ENCODE measurements at regions not wholly inside any gene's neighbourhood (a gene's known extent, or its start where the extent isn't known, plus 50 kb on each side); places are given as distances from the start of the nearest gene placed in this dataset.

- no peak for TF ChIP-seq CTCF (IDR thresholded peaks at IDR 0.05)
- no peak for TF ChIP-seq EP300 (IDR thresholded peaks at IDR 0.05)
- TF ChIP-seq POLR2A (IDR thresholded peaks at IDR 0.05; ENCODE audit: low read depth) = no peak
- no peak overlapping the region for H3K27ac ChIP-seq (replicated peaks in 1 of 4)
- intact Hi-C loops (cut with DNase I) = no loop called here
- H3K9me3 ChIP-seq = no peaks in the 10 kb centered on the region
- H3K4me1 ChIP-seq = no peaks in the 10 kb centered on the region
- H3K4me3 ChIP-seq = no peak overlapping the region
- 93% methylated on average over 3 of the region's 3 CpGs for WGBS
- no peaks in the 10 kb centered on the region for H3K27me3 ChIP-seq
- DNase-seq (ENCODE audit: extremely low spot score) = no peak
- H3K36me3 ChIP-seq = no peaks in the 10 kb centered on the region
These were observed 1177.9 kb downstream of the DIAPH3 start for GRCh38 chr13:58985845-58986244.

- no peak for DNase-seq (ENCODE audit: extremely low spot score)
- TF ChIP-seq POLR2A (IDR thresholded peaks at IDR 0.05; ENCODE audit: low read depth) (no peak), CTCF (IDR thresholded peaks at IDR 0.05) (no peak), EP300 (IDR thresholded peaks at IDR 0.05) (no peak), POLR2AphosphoS5 (IDR thresholded peaks at IDR 0.05) (no peak)
- intact Hi-C loops (cut with DNase I) = no loop called here
- Histone ChIP-seq H3K9me3 (no peaks in the 10 kb centered on the region), H3K36me3 (no peaks in the 10 kb centered on the region), H3K4me1 (no peaks in the 10 kb centered on the region), H3K27me3 (no peaks in the 10 kb centered on the region), H3K4me3 (no peak overlapping the region), H3K27ac (replicated peaks in 1 of 4) (no peak overlapping the region)
- 91% methylated on average over 1 of the region's 1 CpG for WGBS
These were observed 1174.2 kb downstream of the DIAPH3 start for GRCh38 chr13:58989556-58989955.

GRCh38 chr13:58991826-58992477 lies 1171.8 kb downstream of the DIAPH3 start:
- Histone ChIP-seq H3K9me3 (no peaks in the 10 kb centered on the region), H3K4me3 (no peak overlapping the region), H3K27me3 (no peaks in the 10 kb centered on the region), H3K4me1 (no peaks in the 10 kb centered on the region), H3K27ac (replicated peaks in 1 of 4) (no peak overlapping the region), H3K36me3 (no peaks in the 10 kb centered on the region)
- intact Hi-C loops (cut with DNase I) = no loop called here
- DNase-seq (ENCODE audit: extremely low spot score) = no peak
- WGBS = 80% methylated on average over 3 of the region's 3 CpGs
- TF ChIP-seq POLR2A (IDR thresholded peaks at IDR 0.05; ENCODE audit: low read depth) (no peak), CTCF (IDR thresholded peaks at IDR 0.05) (no peak), POLR2AphosphoS5 (IDR thresholded peaks at IDR 0.05) (no peak), EP300 (IDR thresholded peaks at IDR 0.05) (no peak)

GRCh38 chr13:58992478-58993042 lies 1171.2 kb downstream of the DIAPH3 start:
- 92% methylated on average over 5 of the region's 5 CpGs for WGBS
- no peak overlapping the region for H3K4me3 ChIP-seq
- intact Hi-C loops (cut with DNase I) = no loop called here

More at GRCh38 chr13:58992478-58993042, 1171.2 kb downstream of the DIAPH3 start:
- no peaks in the 10 kb centered on the region for H3K4me1 ChIP-seq
- TF ChIP-seq EP300 (IDR thresholded peaks at IDR 0.05) (no peak), CTCF (IDR thresholded peaks at IDR 0.05) (no peak), POLR2AphosphoS5 (IDR thresholded peaks at IDR 0.05) (no peak), POLR2A (IDR thresholded peaks at IDR 0.05; ENCODE audit: low read depth) (no peak)
- H3K27ac ChIP-seq (replicated peaks in 1 of 4) = no peak overlapping the region
- no peaks in the 10 kb centered on the region for H3K9me3 ChIP-seq
- no peaks in the 10 kb centered on the region for H3K27me3 ChIP-seq
- no peaks in the 10 kb centered on the region for H3K36me3 ChIP-seq
- DNase-seq (ENCODE audit: extremely low spot score) = no peak
